Neural cell (in vitro differentiated cells): ENCODE measurements at regions not wholly inside any gene's neighbourhood (a gene's known extent, or its start where the extent isn't known, plus 50 kb on each side); places are given as distances from the start of the nearest gene placed in this dataset.

ENCODE experiments used
- H2AFZ ChIP-seq: fragments of 200-600, 300-800 bp; sonication (generic), shearing (Covaris generic); 2 replicates; pipeline ENCODE4 v1.6.0; 2014; ENCODE audit warnings: low read depth, mild to moderate bottlenecking, antibody characterized with exemption, low read length, moderate library complexity
- H3F3A ChIP-seq: fragments of 200-600 bp; shearing (Covaris generic); 2 replicates; pipeline ENCODE4 v1.6.1; 2016; ENCODE audit warnings: mild to moderate bottlenecking, moderate library complexity, mixed read lengths, antibody characterized with exemption, low read length; ENCODE audit not compliant: insufficient read depth, poor library complexity, severe bottlenecking
- H3K27ac ChIP-seq: fragments of 200-600, 300-800 bp; sonication (generic), shearing (Covaris generic); 2 replicates; pipeline ENCODE4 v1.5.1; 2014; ENCODE audit warnings: mild to moderate bottlenecking, low read length, moderate library complexity
- H3K27me3 ChIP-seq: fragments of 300-800, 200-600 bp; sonication (generic), shearing (Covaris generic); 2 replicates; pipeline ENCODE4 v1.6.0; 2014; ENCODE audit warnings: mild to moderate bottlenecking, low read depth, low read length, moderate library complexity; ENCODE audit not compliant: insufficient read depth
- H3K36me3 ChIP-seq: fragments of 300-800, 200-600 bp; sonication (generic), shearing (Covaris generic); 2 replicates; pipeline ENCODE4 v1.5.1; 2014; ENCODE audit warnings: mild to moderate bottlenecking, antibody characterized with exemption, low read length, moderate library complexity; ENCODE audit not compliant: insufficient read depth
- H3K4me2 ChIP-seq: fragments of 300-800, 200-600 bp; sonication (generic), shearing (Covaris generic); 2 replicates; pipeline ENCODE4 v1.6.0; 2014; ENCODE audit warnings: mild to moderate bottlenecking, low read length
- H3K4me3 ChIP-seq: fragments of 300-800, 200-600 bp; sonication (generic), shearing (Covaris generic); 2 replicates; pipeline ENCODE4 v1.5.1; 2014; ENCODE audit warnings: mild to moderate bottlenecking, low read length, moderate library complexity
- H3K79me2 ChIP-seq: fragments of 200-600 bp; shearing (Covaris generic); replicated peaks from 2 replicates; pipeline ENCODE4 v1.6.0; 2014; ENCODE audit warnings: mild to moderate bottlenecking, low read length, moderate library complexity; ENCODE audit not compliant: insufficient read depth
- H3K9ac ChIP-seq: fragments of 300-800, 200-600 bp; sonication (generic), shearing (Covaris generic); 2 replicates; pipeline ENCODE4 v1.6.1; 2016; ENCODE audit warnings: mild to moderate bottlenecking, low read length, mixed read lengths
- H3K9me2 ChIP-seq: fragments of 200-600 bp; shearing (Covaris generic); 2 replicates; pipeline ENCODE4 v1.6.1; 2016; ENCODE audit warnings: mild to moderate bottlenecking, low read length, mixed read lengths; ENCODE audit not compliant: insufficient read depth
- H3K9me3 ChIP-seq: fragments of 200-600, 300-800 bp; sonication (generic), shearing (Covaris generic); 2 replicates; pipeline ENCODE4 v1.6.1; 2016; ENCODE audit warnings: mild to moderate bottlenecking, mixed run types, low read length, moderate library complexity, mixed read lengths
- H4K20me1 ChIP-seq: fragments of 200-600 bp; shearing (Covaris generic); 2 replicates; pipeline ENCODE4 v1.6.1; 2016; ENCODE audit warnings: mild to moderate bottlenecking, mixed run types; ENCODE audit not compliant: insufficient read depth
- CTCF ChIP-seq: fragments of 450-650 bp; IDR thresholded peaks from 2 replicates; pipeline ENCODE4 v1.5.1; 2014; ENCODE audit warnings: antibody characterized with exemption, mild to moderate bottlenecking, moderate library complexity; ENCODE audit not compliant: poor library complexity, severe bottlenecking
- EP300 ChIP-seq: fragments of 450-650 bp; conservative IDR thresholded peaks from 2 replicates; pipeline ENCODE4 v1.6.1; 2014; ENCODE audit warnings: antibody characterized with exemption, mild to moderate bottlenecking, moderate library complexity; ENCODE audit not compliant: poor library complexity, severe bottlenecking
- EZH2 ChIP-seq: fragments of 200-600, 300-800 bp; shearing (Covaris generic), sonication (generic); IDR thresholded peaks from 2 replicates; pipeline ENCODE4 v1.6.1; 2014; ENCODE audit warnings: antibody characterized with exemption, low read length, borderline replicate concordance, mild to moderate bottlenecking; ENCODE audit not compliant: insufficient read depth, poor library complexity, severe bottlenecking
- MXI1 ChIP-seq: fragments of 450-650 bp; conservative IDR thresholded peaks from 2 replicates; pipeline ENCODE4 v1.6.1; 2014; ENCODE audit warnings: antibody characterized with exemption, mild to moderate bottlenecking; ENCODE audit not compliant: poor library complexity, severe bottlenecking
- POLR2AphosphoS5 ChIP-seq: IDR thresholded peaks from 2 replicates; pipeline ENCODE4 v1.6.1; 2012
- RAD21 ChIP-seq: fragments of 450-650 bp; conservative IDR thresholded peaks from 2 replicates; pipeline ENCODE4 v1.6.1; 2014; ENCODE audit warnings: antibody characterized with exemption, mild to moderate bottlenecking, moderate library complexity
- SMC3 ChIP-seq: fragments of 450-650 bp; conservative IDR thresholded peaks from 2 replicates; pipeline ENCODE4 v1.6.1; 2014; ENCODE audit warnings: antibody characterized with exemption, mild to moderate bottlenecking, moderate library complexity; ENCODE audit not compliant: poor library complexity
- TAF1 ChIP-seq: IDR thresholded peaks from 2 replicates; pipeline ENCODE4 v1.6.1; 2012; ENCODE audit warnings: low read depth
- TF ChIP-seq, protein P1 (sequence below): IDR thresholded peaks from 2 replicates; pipeline ENCODE4 v1.6.1; 2012; ENCODE audit warnings: borderline replicate concordance

DNA sequence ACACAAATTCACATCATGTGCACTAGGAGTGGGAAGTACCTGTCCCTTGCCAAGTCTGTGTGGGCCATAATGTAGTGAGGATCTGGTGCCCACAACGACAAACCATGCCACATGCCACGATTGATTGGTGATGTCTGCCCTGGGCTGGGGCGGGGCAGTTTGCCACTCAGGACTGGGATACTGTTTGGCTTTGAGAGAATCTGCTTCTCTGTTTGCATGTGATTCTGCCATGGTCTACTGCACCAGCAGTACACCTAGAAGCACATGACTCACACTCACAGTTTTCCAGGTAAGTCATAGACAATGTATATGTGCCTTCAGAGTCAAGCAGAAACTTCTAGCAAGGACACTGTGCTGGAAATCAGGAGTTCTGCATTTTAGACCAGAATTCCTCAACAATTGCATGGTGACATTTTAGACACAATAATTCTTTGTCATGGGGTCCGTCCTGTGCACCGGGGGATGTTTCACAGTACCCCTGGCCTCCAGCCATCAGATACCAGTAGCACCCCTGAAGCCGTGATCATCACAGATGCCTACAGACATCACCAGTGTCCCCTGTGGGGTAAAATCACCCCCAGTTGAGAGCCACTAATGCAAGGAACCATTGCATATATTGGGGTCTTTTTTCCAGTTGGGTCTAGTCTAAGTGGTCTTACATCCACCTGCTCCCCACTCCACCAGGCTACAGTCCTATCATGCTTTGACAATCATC is 278.3 kb downstream of the EIPR1 start:
- H3K9me3 ChIP-seq, result no peaks in the 10 kb centered on the region
- no peak overlapping the region for H3K4me3 ChIP-seq
- no peak for TF ChIP-seq POLR2AphosphoS5
- TF ChIP-seq RAD21, result no peak
- TF ChIP-seq, protein P1, sequence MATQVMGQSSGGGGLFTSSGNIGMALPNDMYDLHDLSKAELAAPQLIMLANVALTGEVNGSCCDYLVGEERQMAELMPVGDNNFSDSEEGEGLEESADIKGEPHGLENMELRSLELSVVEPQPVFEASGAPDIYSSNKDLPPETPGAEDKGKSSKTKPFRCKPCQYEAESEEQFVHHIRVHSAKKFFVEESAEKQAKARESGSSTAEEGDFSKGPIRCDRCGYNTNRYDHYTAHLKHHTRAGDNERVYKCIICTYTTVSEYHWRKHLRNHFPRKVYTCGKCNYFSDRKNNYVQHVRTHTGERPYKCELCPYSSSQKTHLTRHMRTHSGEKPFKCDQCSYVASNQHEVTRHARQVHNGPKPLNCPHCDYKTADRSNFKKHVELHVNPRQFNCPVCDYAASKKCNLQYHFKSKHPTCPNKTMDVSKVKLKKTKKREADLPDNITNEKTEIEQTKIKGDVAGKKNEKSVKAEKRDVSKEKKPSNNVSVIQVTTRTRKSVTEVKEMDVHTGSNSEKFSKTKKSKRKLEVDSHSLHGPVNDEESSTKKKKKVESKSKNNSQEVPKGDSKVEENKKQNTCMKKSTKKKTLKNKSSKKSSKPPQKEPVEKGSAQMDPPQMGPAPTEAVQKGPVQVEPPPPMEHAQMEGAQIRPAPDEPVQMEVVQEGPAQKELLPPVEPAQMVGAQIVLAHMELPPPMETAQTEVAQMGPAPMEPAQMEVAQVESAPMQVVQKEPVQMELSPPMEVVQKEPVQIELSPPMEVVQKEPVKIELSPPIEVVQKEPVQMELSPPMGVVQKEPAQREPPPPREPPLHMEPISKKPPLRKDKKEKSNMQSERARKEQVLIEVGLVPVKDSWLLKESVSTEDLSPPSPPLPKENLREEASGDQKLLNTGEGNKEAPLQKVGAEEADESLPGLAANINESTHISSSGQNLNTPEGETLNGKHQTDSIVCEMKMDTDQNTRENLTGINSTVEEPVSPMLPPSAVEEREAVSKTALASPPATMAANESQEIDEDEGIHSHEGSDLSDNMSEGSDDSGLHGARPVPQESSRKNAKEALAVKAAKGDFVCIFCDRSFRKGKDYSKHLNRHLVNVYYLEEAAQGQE, result no peak
- TF ChIP-seq CTCF, result no peak
- no peak for TF ChIP-seq MXI1
- no peak for TF ChIP-seq TAF1
- H3K27me3 ChIP-seq, result no peaks in the 10 kb centered on the region
- no peak overlapping the region for H3K27ac ChIP-seq
- H3K9ac ChIP-seq, result no peak overlapping the region
- H3K79me2 ChIP-seq, result no peaks in the 10 kb centered on the region
- H3K36me3 ChIP-seq, result no peaks in the 10 kb centered on the region
- no peaks in the 10 kb centered on the region for H3K9me2 ChIP-seq
- no peaks in the 10 kb centered on the region for H3F3A ChIP-seq
- no peak overlapping the region for H3K4me2 ChIP-seq
- no peaks in the 10 kb centered on the region for H4K20me1 ChIP-seq
- no peak overlapping the region for H2AFZ ChIP-seq

DNA sequence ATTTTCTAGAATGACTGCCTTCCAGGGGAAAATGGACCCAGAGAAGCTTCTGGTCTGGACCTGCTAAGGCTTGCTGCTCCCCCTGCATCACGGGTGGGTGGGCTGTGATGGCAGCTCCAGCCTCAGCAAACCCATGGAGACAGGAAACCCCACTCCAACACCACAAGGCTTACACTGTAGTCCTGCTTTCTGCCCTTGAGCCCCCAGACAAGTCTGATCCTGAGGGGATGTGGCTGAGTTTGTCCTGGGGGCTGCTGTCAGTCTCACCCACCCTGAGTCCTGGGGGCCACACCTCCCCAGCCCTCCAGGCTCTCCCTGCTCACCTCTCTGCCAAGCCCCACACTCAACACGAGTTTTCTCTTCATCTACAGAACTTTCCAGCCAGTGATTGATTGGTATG is 279.4 kb downstream of the EIPR1 start:
- no peak overlapping the region for H3K4me3 ChIP-seq
- H3K27ac ChIP-seq, result no peak overlapping the region
- no peaks in the 10 kb centered on the region for H4K20me1 ChIP-seq
- H3K4me2 ChIP-seq, result no peak overlapping the region
- no peaks in the 10 kb centered on the region for H3K9me3 ChIP-seq
- no peaks in the 10 kb centered on the region for H3K79me2 ChIP-seq
- TF ChIP-seq POLR2AphosphoS5 (no peak), RAD21 (no peak), EP300 (no peak), MXI1 (no peak), EZH2 (no peak), CTCF (no peak), TAF1 (no peak), SMC3 (no peak)
- TF ChIP-seq, protein P1, result no peak
- H3K9me2 ChIP-seq, result no peaks in the 10 kb centered on the region
- H3K36me3 ChIP-seq, result no peaks in the 10 kb centered on the region
- no peak overlapping the region for H3K9ac ChIP-seq
- H3F3A ChIP-seq, result no peaks in the 10 kb centered on the region
- H2AFZ ChIP-seq, result no peak overlapping the region
- H3K27me3 ChIP-seq, result no peaks in the 10 kb centered on the region
